22Rv1 (cell line): ENCODE measurements at regions not wholly inside any gene's neighbourhood (a gene's known extent, or its start where the extent isn't known, plus 50 kb on each side); places are given as distances from the start of the nearest gene placed in this dataset.

Source experiments
- H3K27ac ChIP-seq: fragments of 450-650 bp; 2 replicates; pipeline ENCODE4 v1.5.1; 2017
- CTCF ChIP-seq: fragments of 450-650 bp; IDR thresholded peaks from 2 replicates; pipeline ENCODE4 v1.5.1; 2017; ENCODE audit warnings: mild to moderate bottlenecking
- ZFX ChIP-seq: fragments of 450-650 bp; IDR thresholded peaks from 2 replicates; pipeline ENCODE4 v1.6.1; 2017; ENCODE audit warnings: antibody characterized with exemption, borderline replicate concordance

- no peak overlapping the region for H3K27ac ChIP-seq
- TF ChIP-seq ZFX, result no peak
- no peak for TF ChIP-seq CTCF
These were observed 276.3 kb upstream of the SALL3 start for GRCh38 chr18:78703291-78703690.

GRCh38 chr18:78704971-78705461 is 274.6 kb upstream of the SALL3 start:
- TF ChIP-seq CTCF (no peak), ZFX (no peak)
- H3K27ac ChIP-seq, result no peak overlapping the region

- H3K27ac ChIP-seq, result no peak overlapping the region
- TF ChIP-seq ZFX, result no peak
- TF ChIP-seq CTCF, result no peak
These were observed 270.3 kb upstream of the SALL3 start for GRCh38 chr18:78709261-78709809.

- TF ChIP-seq ZFX (no peak), CTCF (no peak)
These were observed 268.3 kb upstream of the SALL3 start for GRCh38 chr18:78711316-78711715.

GRCh38 chr18:78711971-78712370 is 267.6 kb upstream of the SALL3 start:
- H3K27ac ChIP-seq, result no peak overlapping the region
- no peak for TF ChIP-seq ZFX
- TF ChIP-seq CTCF, result no peak

More at GRCh38 chr18:78711316-78711715, 268.3 kb upstream of the SALL3 start:
- no peak overlapping the region for H3K27ac ChIP-seq

GRCh38 chr18:78713069-78713468 is 266.5 kb upstream of the SALL3 start:
- no peak for TF ChIP-seq CTCF
- no peak for TF ChIP-seq ZFX
- H3K27ac ChIP-seq, result no peak overlapping the region

- TF ChIP-seq ZFX, result no peak
These were observed 265.9 kb upstream of the SALL3 start for GRCh38 chr18:78713726-78714125.

GRCh38 chr18:78716022-78716421 is 263.6 kb upstream of the SALL3 start:
- H3K27ac ChIP-seq, result no peak overlapping the region
- no peak for TF ChIP-seq CTCF
- no peak for TF ChIP-seq ZFX

More at GRCh38 chr18:78713726-78714125, 265.9 kb upstream of the SALL3 start:
- H3K27ac ChIP-seq, result no peak overlapping the region
